GM13976 (cell line): ENCODE measurements at regions not wholly inside any gene's neighbourhood (a gene's known extent, or its start where the extent isn't known, plus 50 kb on each side); places are given as distances from the start of the nearest gene placed in this dataset.
"Not testable (repeated sequence)": the region's sequence is repeated elsewhere in the genome, so short reads cannot be mapped to it uniquely, and the experiment has no call there.

ENCODE experiments used
- DNase-seq: peaks from one replicate; pipeline ENCODE4 v3.0.0; 2012; ENCODE audit warnings: low spot score
- in situ Hi-C: fragments of 300-500 bp; cut with MboI; formaldehyde crosslinking; loops from one replicate; pipeline ENCODE4 v1.12.0; 2022; ENCODE audit warnings: low sequenced_read_pairs, mixed read lengths, inconsistent platforms; ENCODE audit not compliant: unreplicated experiment
- TF ChIP-seq, protein P1 (sequence below): IDR thresholded peaks from 2 replicates; pipeline ENCODE4 v1.5.1; 2012; ENCODE audit warnings: borderline replicate concordance, mild to moderate bottlenecking; ENCODE audit not compliant: insufficient read depth; ENCODE audit errors: extremely low read depth, missing control alignments, control extremely low read depth

- TF ChIP-seq, protein P1, sequence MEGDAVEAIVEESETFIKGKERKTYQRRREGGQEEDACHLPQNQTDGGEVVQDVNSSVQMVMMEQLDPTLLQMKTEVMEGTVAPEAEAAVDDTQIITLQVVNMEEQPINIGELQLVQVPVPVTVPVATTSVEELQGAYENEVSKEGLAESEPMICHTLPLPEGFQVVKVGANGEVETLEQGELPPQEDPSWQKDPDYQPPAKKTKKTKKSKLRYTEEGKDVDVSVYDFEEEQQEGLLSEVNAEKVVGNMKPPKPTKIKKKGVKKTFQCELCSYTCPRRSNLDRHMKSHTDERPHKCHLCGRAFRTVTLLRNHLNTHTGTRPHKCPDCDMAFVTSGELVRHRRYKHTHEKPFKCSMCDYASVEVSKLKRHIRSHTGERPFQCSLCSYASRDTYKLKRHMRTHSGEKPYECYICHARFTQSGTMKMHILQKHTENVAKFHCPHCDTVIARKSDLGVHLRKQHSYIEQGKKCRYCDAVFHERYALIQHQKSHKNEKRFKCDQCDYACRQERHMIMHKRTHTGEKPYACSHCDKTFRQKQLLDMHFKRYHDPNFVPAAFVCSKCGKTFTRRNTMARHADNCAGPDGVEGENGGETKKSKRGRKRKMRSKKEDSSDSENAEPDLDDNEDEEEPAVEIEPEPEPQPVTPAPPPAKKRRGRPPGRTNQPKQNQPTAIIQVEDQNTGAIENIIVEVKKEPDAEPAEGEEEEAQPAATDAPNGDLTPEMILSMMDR, result no peak
- in situ Hi-C loops, result no loop called here
- no peak for DNase-seq
These were observed 778.6 kb downstream of the CDH11 start for GRCh38 chr16:64343061-64343819.

DNA sequence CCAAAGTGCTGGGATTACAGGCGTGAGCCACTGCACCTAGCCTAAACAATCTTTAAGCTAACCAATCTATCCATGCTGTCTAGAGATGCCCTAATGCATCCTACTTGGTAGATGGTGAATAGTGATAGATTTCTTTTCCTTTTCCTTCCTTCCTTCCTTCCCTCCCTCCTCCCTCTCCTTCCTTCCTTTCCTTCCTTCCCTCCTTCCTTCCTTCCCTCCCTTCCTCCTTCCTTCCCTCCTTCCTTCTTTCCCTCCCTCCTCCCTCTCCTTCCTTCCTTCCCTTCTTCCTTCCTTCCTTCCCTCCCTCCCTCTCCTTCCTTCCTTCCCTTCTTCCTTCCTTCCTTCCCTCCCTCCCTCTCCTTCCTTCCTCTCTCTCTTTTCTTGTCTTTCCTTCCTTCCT is 780.5 kb downstream of the CDH11 start:
- DNase-seq, in situ Hi-C loops: not testable (repeated sequence)

DNA sequence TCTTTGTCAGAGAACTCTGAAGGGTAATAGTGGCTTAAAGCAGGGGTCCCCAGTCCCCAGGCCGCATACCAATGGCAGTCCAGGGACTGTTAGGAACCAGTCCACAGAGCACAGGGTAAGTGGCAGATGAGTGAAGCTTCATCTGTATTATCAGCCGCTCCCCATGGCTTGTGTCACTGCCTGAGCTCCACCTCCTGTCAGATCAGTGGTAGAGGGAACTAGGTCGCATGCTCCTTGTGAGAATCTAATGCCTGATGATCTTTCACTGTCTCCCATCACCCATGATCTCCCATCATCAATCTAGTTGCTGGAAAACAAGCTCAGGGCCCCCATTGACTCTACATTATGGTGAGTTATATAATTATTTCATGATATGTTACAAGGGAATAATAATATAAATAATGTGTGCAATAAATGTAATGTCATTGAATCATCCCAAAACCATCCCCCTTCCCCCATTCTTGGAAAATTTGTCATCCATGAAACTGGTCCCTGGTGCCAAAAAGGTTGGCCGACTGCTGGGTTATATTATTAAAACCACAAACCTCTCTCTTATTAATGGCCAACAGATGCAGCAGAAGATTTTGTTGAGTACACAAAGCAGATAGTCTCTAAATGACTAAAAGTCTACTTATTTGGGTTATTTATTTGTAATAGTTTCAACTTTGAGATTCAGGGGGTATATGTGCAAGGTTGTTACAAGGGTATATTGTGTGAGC is 782.7 kb downstream of the CDH11 start:
- in situ Hi-C loops, result no loop called here
- TF ChIP-seq, protein P1, result no peak
- DNase-seq, result no peak

DNA sequence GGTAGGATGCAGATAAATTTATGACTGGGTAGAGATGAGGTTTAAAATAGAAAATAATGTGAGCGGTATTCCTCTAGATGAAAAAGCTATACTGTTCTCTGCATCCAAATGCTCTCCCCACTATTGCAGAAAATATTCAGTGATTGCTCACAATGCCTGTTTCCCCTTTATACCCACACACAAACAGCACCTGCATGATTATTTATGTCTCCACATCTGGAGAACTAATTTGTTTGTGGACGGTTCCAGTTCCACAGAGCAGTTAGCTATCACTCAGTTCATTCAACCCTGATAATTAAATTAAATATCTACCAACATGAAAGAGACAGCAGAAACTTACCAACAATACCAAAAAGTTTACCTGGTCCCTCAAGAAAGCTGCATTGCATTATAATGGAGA is 800.0 kb downstream of the CDH11 start:
- no peak for DNase-seq
- in situ Hi-C loops, result no loop called here

DNA sequence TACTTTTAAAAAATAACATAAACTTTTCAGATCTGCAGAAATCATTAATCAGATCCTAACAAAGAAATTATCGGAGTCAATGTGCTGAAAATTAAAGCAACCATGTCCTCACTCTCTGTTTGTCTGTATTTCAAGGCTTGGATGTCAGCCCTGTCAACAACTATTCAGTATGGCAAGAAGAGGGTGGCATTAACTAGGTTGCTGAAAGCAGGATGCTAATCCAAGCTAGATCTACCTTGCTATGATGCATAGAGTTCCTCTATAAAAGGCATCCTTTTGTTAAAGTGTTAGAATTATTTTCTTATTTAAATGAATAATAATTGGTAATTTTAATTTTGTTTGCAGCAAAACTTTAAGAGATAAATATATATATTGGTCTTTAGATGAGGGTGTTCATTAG is 800.8 kb downstream of the CDH11 start:
- TF ChIP-seq, protein P1, result no peak
- no peak for DNase-seq
- in situ Hi-C loops, result no loop called here

More for the DNA sequence above, 800.0 kb downstream of the CDH11 start:
- TF ChIP-seq, protein P1, result no peak

DNA sequence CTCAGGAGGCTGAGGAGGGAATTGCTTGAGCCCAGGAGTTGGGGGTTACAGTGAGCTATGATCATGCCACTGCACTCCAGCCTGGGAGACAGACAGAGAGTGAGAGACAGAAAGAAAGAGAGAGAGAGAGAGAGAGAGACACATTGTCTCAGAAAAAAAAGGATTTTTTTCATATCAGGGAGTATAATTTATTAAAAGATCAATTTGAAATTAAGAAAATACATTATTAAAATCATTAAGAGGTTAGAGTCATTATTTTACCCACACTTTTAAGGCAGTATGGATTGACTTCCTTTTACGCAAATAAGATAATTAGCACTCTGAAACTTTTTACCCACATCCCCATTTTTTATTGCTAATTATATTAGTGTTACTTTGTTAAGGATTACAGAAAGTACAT is 804.3 kb downstream of the CDH11 start:
- TF ChIP-seq, protein P1, result no peak
- DNase-seq, result no peak
- in situ Hi-C loops, result no loop called here

GRCh38 chr16:64313726-64314125 is 808.1 kb downstream of the CDH11 start:
- DNase-seq, result no peak
- in situ Hi-C loops, result no loop called here
- TF ChIP-seq, protein P1, result no peak
